A549 (cell line): ENCODE measurements at regions not wholly inside any gene's neighbourhood (a gene's known extent, or its start where the extent isn't known, plus 50 kb on each side); places are given as distances from the start of the nearest gene placed in this dataset.

Experiments used
- ATAC-seq, 2 experiments: fragments of 200-7000 bp in 1 of 2; fragments of >200 bp in 1 of 2; cut with Nextera tagmentation in 1 of 2; cut with Tn5 transposase in 1 of 2; 3 replicates each; pipeline versions ENCODE4 v1.8.0 to v1.9.1; 2018 to 2020; ENCODE audit warnings: mild to moderate bottlenecking in 1 of 2, moderate library complexity in 1 of 2
- CTCF ChIA-PET: fragments of 300-600 bp; sonication (Branson Sonifier 250); formaldehyde crosslinking; extraction: SDS; loops from one replicate; lab custom pipeline; 2021; ENCODE audit warnings: antibody characterized with exemption, inconsistent platforms; lab: Yijun Ruan, JAX
- POLR2A ChIA-PET: fragments of 350-600 bp; formaldehyde crosslinking; extraction: SDS; loops from one replicate; lab custom pipeline; 2021; ENCODE audit warnings: antibody characterized with exemption, inconsistent platforms; lab: Yijun Ruan, JAX
- DNase-seq, 2 experiments: peaks; one replicate each; pipeline versions ENCODE4 v3.0.0 to v3.0.0-alpha.2; 2011 to 2016; ENCODE audit warnings: low read depth in 1 of 2, low spot score in 1 of 2
- FAIRE-seq: peaks from 2 replicates; lab custom pipeline; 2011; peaks lifted over from hg19 to GRCh38; lab: Jason Lieb, UNC
- H3K27ac ChIP-seq, 2 experiments: fragments of >200 bp; sonication (Bioruptor Twin); formaldehyde crosslinking; 3 replicates each; pipeline ENCODE4 v1.5.1; 2016 to 2017
- H3K4me1 ChIP-seq: fragments of >200 bp; sonication (Bioruptor Twin); formaldehyde crosslinking; 3 replicates; pipeline ENCODE4 v1.6.1; 2016
- H3K4me2 ChIP-seq: fragments of >200 bp; sonication (Bioruptor Twin); formaldehyde crosslinking; 3 replicates; pipeline ENCODE4 v1.6.1; 2016
- H3K4me3 ChIP-seq: fragments of >200 bp; sonication (Bioruptor Twin); formaldehyde crosslinking; 3 replicates; pipeline ENCODE4 v1.5.1; 2016
- H3K9me3 ChIP-seq: fragments of >200 bp; sonication (Bioruptor Twin); formaldehyde crosslinking; 3 replicates; pipeline ENCODE4 v1.6.1; 2016
- ATOH8 ChIP-seq: fragments of 250-450 bp; sonication (Bioruptor Pico); IDR thresholded peaks from 2 replicates; pipeline ENCODE4 v1.5.0; 2020; ENCODE audit warnings: low read depth, mild to moderate bottlenecking, moderate library complexity
- BCL3 ChIP-seq: fragments of >200 bp; sonication (Bioruptor Twin); formaldehyde crosslinking; IDR thresholded peaks from 3 replicates; pipeline ENCODE4 v1.6.1; 2016
- BHLHE40 ChIP-seq: IDR thresholded peaks from 2 replicates; pipeline ENCODE4 v1.6.1; 2012; ENCODE audit warnings: low read depth, low read length, inconsistent platforms
- CBX2 ChIP-seq: fragments of 200-600 bp; sonication (generic); IDR thresholded peaks from 2 replicates; pipeline ENCODE4 v1.6.1; 2016; ENCODE audit warnings: low read depth, mild to moderate bottlenecking, borderline replicate concordance
- CTCF ChIP-seq: fragments of >200 bp; sonication (Bioruptor Twin); formaldehyde crosslinking; IDR thresholded peaks from 3 replicates; pipeline ENCODE4 v1.5.1; 2016
- EHMT2 ChIP-seq: fragments of 200-600 bp; sonication (generic); IDR thresholded peaks from 2 replicates; pipeline ENCODE4 v1.6.1; 2016; ENCODE audit warnings: antibody characterized with exemption, low read depth, mild to moderate bottlenecking, moderate library complexity
- ESRRA ChIP-seq: fragments of 150-350 bp; IDR thresholded peaks from 2 replicates; pipeline ENCODE4 v1.6.1; 2014; ENCODE audit warnings: mild to moderate bottlenecking, low read length, borderline replicate concordance
- FOSL2 ChIP-seq, 2 experiments: fragments of 450-650 bp in 1 of 2; fragments of >200 bp in 1 of 2; sonication (Bioruptor Twin) in 1 of 2; formaldehyde crosslinking; IDR thresholded peaks; 2 replicates each; pipeline versions ENCODE4 v1.5.0 to v1.6.1; 2016 to 2020; ENCODE audit warnings: mild to moderate bottlenecking in 1 of 2, moderate library complexity in 1 of 2
- FOXS1 ChIP-seq: fragments of 250-450 bp; sonication (Bioruptor Pico); IDR thresholded peaks from 2 replicates; pipeline ENCODE4 v1.5.0; 2020; ENCODE audit warnings: mild to moderate bottlenecking, moderate library complexity
- HDAC2 ChIP-seq: fragments of 200-600 bp; sonication (generic); IDR thresholded peaks from 2 replicates; pipeline ENCODE4 v1.6.1; 2016
- HOXB5 ChIP-seq: fragments of 250-450 bp; sonication (Bioruptor Pico); IDR thresholded peaks from 2 replicates; pipeline ENCODE4 v1.5.0; 2020; ENCODE audit warnings: mild to moderate bottlenecking, moderate library complexity
- JUNB ChIP-seq: fragments of >200 bp; sonication (Bioruptor Twin); formaldehyde crosslinking; IDR thresholded peaks from 2 replicates; pipeline ENCODE4 v1.6.1; 2016
- KDM5A ChIP-seq: fragments of 200-600 bp; sonication (generic); IDR thresholded peaks from 2 replicates; pipeline ENCODE4 v1.6.1; 2016; ENCODE audit warnings: antibody characterized with exemption, mild to moderate bottlenecking
- MAZ ChIP-seq: fragments of 150-350 bp; IDR thresholded peaks from 2 replicates; pipeline ENCODE4 v1.6.1; 2014; ENCODE audit warnings: antibody characterized with exemption, low read depth, low read length, borderline replicate concordance
- MYC ChIP-seq: IDR thresholded peaks from 2 replicates; pipeline ENCODE4 v1.6.1; 2012; ENCODE audit warnings: mild to moderate bottlenecking, inconsistent platforms, low read length, improper control_type of control experiment, borderline replicate concordance
- PHF8 ChIP-seq: fragments of 200-600 bp; sonication (generic); IDR thresholded peaks from 2 replicates; pipeline ENCODE4 v1.6.1; 2016; ENCODE audit warnings: low read depth, mild to moderate bottlenecking, antibody characterized with exemption, moderate library complexity, borderline replicate concordance
- POLR2A ChIP-seq: IDR thresholded peaks from 2 replicates; pipeline ENCODE4 v1.6.1; 2012; ENCODE audit warnings: mild to moderate bottlenecking, low read length
- RARB ChIP-seq: fragments of 250-450 bp; sonication (Bioruptor Pico); IDR thresholded peaks from 2 replicates; pipeline ENCODE4 v1.8.0; 2021; ENCODE audit warnings: mild to moderate bottlenecking, moderate library complexity
- RFX5 ChIP-seq: fragments of 450-650 bp; IDR thresholded peaks from 2 replicates; pipeline ENCODE4 v1.7.1; 2014; ENCODE audit warnings: antibody characterized with exemption, mild to moderate bottlenecking, moderate library complexity
- RNF2 ChIP-seq: fragments of 200-600 bp; sonication (generic); IDR thresholded peaks from 2 replicates; pipeline ENCODE4 v1.6.1; 2016; ENCODE audit warnings: low read depth, mild to moderate bottlenecking, antibody characterized with exemption, moderate library complexity, borderline replicate concordance
- SMC3 ChIP-seq: fragments of >200 bp; sonication (Bioruptor Twin); formaldehyde crosslinking; IDR thresholded peaks from 3 replicates; pipeline ENCODE4 v1.6.1; 2018; ENCODE audit warnings: inconsistent platforms
- SREBF2 ChIP-seq: fragments of 450-650 bp; IDR thresholded peaks from 2 replicates; pipeline ENCODE4 v1.6.1; 2014; ENCODE audit warnings: mild to moderate bottlenecking, moderate library complexity
- ZC3H11A ChIP-seq: fragments of 450-650 bp; IDR thresholded peaks from 2 replicates; pipeline ENCODE4 v1.6.1; 2014; ENCODE audit warnings: antibody characterized with exemption, mild to moderate bottlenecking
- ZFP36 ChIP-seq: fragments of 450-650 bp; IDR thresholded peaks from 2 replicates; pipeline ENCODE4 v1.6.1; 2014; ENCODE audit warnings: borderline replicate concordance; ENCODE audit not compliant: partially characterized antibody
- WGBS: methylation state at CpG from one replicate; pipeline ENCODE4 v1.1.6; 2017; ENCODE audit errors: missing lambda C conversion rate; 5-methylcytosine and 5-hydroxymethylcytosine counted together
- TF ChIP-seq, protein P1 (sequence below): IDR thresholded peaks from 2 replicates; pipeline ENCODE4 v1.6.1; 2012
- TF ChIP-seq, protein P2 (sequence below): IDR thresholded peaks from 2 replicates; pipeline ENCODE4 v1.6.1; 2012
- TF ChIP-seq, protein P3 (sequence below): fragments of 450-650 bp; IDR thresholded peaks from 2 replicates; pipeline ENCODE4 v1.6.1; 2014; ENCODE audit warnings: antibody characterized with exemption
- TF ChIP-seq, protein P4 (sequence below): fragments of 200-600 bp; sonication (generic); IDR thresholded peaks from 2 replicates; pipeline ENCODE4 v1.6.1; 2016; ENCODE audit warnings: antibody characterized with exemption, mild to moderate bottlenecking, moderate library complexity

DNA sequence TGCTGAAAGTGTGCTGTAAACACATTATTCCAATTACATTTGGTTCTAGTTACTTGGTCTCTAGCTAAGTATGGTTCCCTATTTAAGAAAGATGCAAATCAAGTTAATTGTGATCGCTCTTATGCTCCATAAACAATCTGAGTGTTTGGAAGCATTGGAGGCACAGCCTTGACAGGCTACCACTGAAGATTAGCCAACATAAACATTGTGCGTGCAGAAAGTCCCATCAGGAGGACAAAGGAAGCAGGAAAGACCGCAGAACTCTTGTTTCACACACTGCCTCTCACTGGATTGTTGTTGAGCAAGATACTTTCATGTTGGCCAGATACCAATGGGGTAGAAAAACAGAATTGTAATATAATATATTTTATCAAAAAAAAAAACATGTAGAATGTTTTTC, 814.4 kb downstream of the EFNB2 start:
- H3K4me3 ChIP-seq = no peak overlapping the region
- ChIA-PET POLR2A (no interaction called here), CTCF (no interaction called here)
- 20% methylated on average over 3 of the region's 3 CpGs for WGBS
- no peaks in the 10 kb centered on the region for H3K9me3 ChIP-seq
- FAIRE-seq (no peak), DNase-seq (no peak), ATAC-seq (no peak)
- TF ChIP-seq FOXS1 (CRISPR knock-in tag) (no peak), HDAC2 (no peak), POLR2A (no peak), ATOH8 (CRISPR knock-in tag) (no peak), MAZ (no peak), ESRRA (no peak), RARB (CRISPR knock-in tag) (no peak), BHLHE40 (no peak), FOSL2 (IDR thresholded peaks at IDR 0.05) (no peak), FOSL2 (CRISPR knock-in tag; IDR thresholded peaks at IDR 0.05) (no peak), ZFP36 (no peak), MYC (no peak), HOXB5 (no peak), PHF8 (no peak), SREBF2 (no peak), SMC3 (no peak), BCL3 (no peak)
- TF ChIP-seq, protein P1, sequence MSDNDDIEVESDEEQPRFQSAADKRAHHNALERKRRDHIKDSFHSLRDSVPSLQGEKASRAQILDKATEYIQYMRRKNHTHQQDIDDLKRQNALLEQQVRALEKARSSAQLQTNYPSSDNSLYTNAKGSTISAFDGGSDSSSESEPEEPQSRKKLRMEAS = no peak
- H3K4me2 ChIP-seq = no peak overlapping the region
- H3K4me1 ChIP-seq = no peaks in the 10 kb centered on the region
- H3K27ac ChIP-seq = no peak overlapping the region

DNA sequence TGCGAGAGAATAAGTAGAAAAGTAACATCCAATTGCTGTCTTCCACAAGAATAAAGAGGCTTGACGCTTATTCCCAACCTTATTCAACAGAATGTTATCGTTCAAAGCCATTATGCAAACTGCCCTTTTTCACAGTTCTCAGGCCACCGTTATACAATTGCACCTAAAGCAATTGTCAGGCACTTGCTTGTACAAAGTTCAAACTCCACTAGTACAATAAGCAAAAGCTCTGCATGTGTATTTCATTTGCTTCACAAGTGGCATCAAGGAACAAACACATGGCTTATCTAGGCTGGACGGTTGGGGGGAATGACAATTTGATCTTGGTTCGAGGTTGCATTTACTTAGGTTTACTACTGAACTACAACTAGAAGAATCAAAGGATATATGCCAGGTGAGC, 815.6 kb downstream of the EFNB2 start:
- ChIA-PET CTCF (no interaction called here), POLR2A (no interaction called here)
- H3K9me3 ChIP-seq = no peaks in the 10 kb centered on the region
- DNase-seq (no peak), FAIRE-seq (no peak), ATAC-seq (no peak)
- no peak overlapping the region for H3K4me2 ChIP-seq
- no peak overlapping the region for H3K27ac ChIP-seq
- no peak overlapping the region for H3K4me3 ChIP-seq
- WGBS = 23% methylated on average over 6 of the region's 6 CpGs
- H3K4me1 ChIP-seq = no peaks in the 10 kb centered on the region
- TF ChIP-seq RARB (CRISPR knock-in tag) (no peak), ZC3H11A (no peak), KDM5A (no peak), RNF2 (no peak), CTCF (no peak), FOXS1 (CRISPR knock-in tag) (no peak), EHMT2 (no peak), JUNB (no peak), RFX5 (no peak), CBX2 (no peak), BCL3 (no peak)
- TF ChIP-seq, protein P2, sequence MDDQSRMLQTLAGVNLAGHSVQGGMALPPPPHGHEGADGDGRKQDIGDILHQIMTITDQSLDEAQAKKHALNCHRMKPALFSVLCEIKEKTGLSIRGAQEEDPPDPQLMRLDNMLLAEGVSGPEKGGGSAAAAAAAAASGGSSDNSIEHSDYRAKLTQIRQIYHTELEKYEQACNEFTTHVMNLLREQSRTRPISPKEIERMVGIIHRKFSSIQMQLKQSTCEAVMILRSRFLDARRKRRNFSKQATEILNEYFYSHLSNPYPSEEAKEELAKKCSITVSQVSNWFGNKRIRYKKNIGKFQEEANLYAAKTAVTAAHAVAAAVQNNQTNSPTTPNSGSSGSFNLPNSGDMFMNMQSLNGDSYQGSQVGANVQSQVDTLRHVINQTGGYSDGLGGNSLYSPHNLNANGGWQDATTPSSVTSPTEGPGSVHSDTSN = no peak
- TF ChIP-seq, protein P3, sequence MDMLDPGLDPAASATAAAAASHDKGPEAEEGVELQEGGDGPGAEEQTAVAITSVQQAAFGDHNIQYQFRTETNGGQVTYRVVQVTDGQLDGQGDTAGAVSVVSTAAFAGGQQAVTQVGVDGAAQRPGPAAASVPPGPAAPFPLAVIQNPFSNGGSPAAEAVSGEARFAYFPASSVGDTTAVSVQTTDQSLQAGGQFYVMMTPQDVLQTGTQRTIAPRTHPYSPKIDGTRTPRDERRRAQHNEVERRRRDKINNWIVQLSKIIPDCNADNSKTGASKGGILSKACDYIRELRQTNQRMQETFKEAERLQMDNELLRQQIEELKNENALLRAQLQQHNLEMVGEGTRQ = no peak
- TF ChIP-seq, protein P4, sequence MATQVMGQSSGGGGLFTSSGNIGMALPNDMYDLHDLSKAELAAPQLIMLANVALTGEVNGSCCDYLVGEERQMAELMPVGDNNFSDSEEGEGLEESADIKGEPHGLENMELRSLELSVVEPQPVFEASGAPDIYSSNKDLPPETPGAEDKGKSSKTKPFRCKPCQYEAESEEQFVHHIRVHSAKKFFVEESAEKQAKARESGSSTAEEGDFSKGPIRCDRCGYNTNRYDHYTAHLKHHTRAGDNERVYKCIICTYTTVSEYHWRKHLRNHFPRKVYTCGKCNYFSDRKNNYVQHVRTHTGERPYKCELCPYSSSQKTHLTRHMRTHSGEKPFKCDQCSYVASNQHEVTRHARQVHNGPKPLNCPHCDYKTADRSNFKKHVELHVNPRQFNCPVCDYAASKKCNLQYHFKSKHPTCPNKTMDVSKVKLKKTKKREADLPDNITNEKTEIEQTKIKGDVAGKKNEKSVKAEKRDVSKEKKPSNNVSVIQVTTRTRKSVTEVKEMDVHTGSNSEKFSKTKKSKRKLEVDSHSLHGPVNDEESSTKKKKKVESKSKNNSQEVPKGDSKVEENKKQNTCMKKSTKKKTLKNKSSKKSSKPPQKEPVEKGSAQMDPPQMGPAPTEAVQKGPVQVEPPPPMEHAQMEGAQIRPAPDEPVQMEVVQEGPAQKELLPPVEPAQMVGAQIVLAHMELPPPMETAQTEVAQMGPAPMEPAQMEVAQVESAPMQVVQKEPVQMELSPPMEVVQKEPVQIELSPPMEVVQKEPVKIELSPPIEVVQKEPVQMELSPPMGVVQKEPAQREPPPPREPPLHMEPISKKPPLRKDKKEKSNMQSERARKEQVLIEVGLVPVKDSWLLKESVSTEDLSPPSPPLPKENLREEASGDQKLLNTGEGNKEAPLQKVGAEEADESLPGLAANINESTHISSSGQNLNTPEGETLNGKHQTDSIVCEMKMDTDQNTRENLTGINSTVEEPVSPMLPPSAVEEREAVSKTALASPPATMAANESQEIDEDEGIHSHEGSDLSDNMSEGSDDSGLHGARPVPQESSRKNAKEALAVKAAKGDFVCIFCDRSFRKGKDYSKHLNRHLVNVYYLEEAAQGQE = no peak
- TF ChIP-seq, protein P1 = no peak
